Coronary artery (tissue), 2 donors: ENCODE measurements at regions not wholly inside any gene's neighbourhood (a gene's known extent, or its start where the extent isn't known, plus 50 kb on each side); places are given as distances from the start of the nearest gene placed in this dataset.
"Not testable (repeated sequence)": the region's sequence is repeated elsewhere in the genome, so short reads cannot be mapped to it uniquely, and the experiment has no call there.

Experiments
- DNase-seq: peaks from one replicate; pipeline ENCODE4 v3.0.0-alpha.2; 2017; ENCODE audit warnings: low spot score
- H3K27ac ChIP-seq, 2 donors: fragments of 200-600 bp; sonication (generic); one replicate each; pipeline ENCODE4 v1.5.1; 2016 to 2019
- H3K4me3 ChIP-seq: fragments of 200-600 bp; sonication (generic); 2 replicates; pipeline ENCODE4 v1.5.1; 2016; ENCODE audit warnings: mild to moderate bottlenecking, moderate library complexity
- CTCF ChIP-seq: fragments of 200-600 bp; sonication (generic); IDR thresholded peaks from one replicate; pipeline ENCODE4 v1.5.1; 2019; ENCODE audit warnings: antibody characterized with exemption

GRCh38 chr2:62654876-62655359 lies 50.6 kb upstream of the EHBP1 start:
- Histone ChIP-seq H3K27ac (no peak overlapping the region), H3K4me3 (no peak overlapping the region)
- no peak for DNase-seq
- no peak for TF ChIP-seq CTCF

- no peak for TF ChIP-seq CTCF
- no peak overlapping the region for H3K4me3 ChIP-seq
These were observed 51.1 kb upstream of the EHBP1 start for GRCh38 chr2:62654423-62654791.

GRCh38 chr2:62653582-62654422 lies 51.7 kb upstream of the EHBP1 start:
- no peak for DNase-seq
- TF ChIP-seq CTCF: no peak
- Histone ChIP-seq H3K4me3 (no peak overlapping the region), H3K27ac (no peak overlapping the region)

More at GRCh38 chr2:62654423-62654791, 51.1 kb upstream of the EHBP1 start:
- no peak overlapping the region for H3K27ac ChIP-seq
- no peak for DNase-seq

- not testable (repeated sequence) for DNase-seq, H3K4me3 ChIP-seq, H3K27ac ChIP-seq
These were observed 56.4 kb upstream of the EHBP1 start for GRCh38 chr2:62649087-62649486.

GRCh38 chr2:62643100-62643471 lies 62.4 kb upstream of the EHBP1 start:
- TF ChIP-seq CTCF: no peak

GRCh38 chr2:62642429-62643099 lies 62.9 kb upstream of the EHBP1 start:
- no peak for DNase-seq
- Histone ChIP-seq H3K27ac (no peak overlapping the region), H3K4me3 (no peak overlapping the region)
- TF ChIP-seq CTCF: no peak

More at GRCh38 chr2:62643100-62643471, 62.4 kb upstream of the EHBP1 start:
- DNase-seq: no peak
- no peak overlapping the region for H3K27ac ChIP-seq
- H3K4me3 ChIP-seq: no peak overlapping the region

- TF ChIP-seq CTCF: no peak
- H3K27ac ChIP-seq: no peak overlapping the region
- H3K4me3 ChIP-seq: no peak overlapping the region
- DNase-seq: no peak
These were observed 63.6 kb upstream of the EHBP1 start for GRCh38 chr2:62641936-62642335.
